Endothelial cell of umbilical vein (primary cell): ENCODE measurements at regions not wholly inside any gene's neighbourhood (a gene's known extent, or its start where the extent isn't known, plus 50 kb on each side); places are given as distances from the start of the nearest gene placed in this dataset.

Experiments used
- BruUV-seq: library from RNA; stranded (reverse); fragments of 400-500 nt; replicated peaks from 2 replicates; lab custom pipeline; 2021; lab: Mats Ljungman, UMichigan
- CTCF ChIA-PET: fragments of 300-600, 350-600 bp; sonication (Branson Sonifier 250); formaldehyde crosslinking; loops from one replicate; lab custom pipeline; 2021; ENCODE audit warnings: antibody characterized with exemption, inconsistent platforms; lab: Charles Lee
- POLR2A ChIA-PET: fragments of 300-600, 350-600 bp; sonication (Branson Sonifier 250); formaldehyde crosslinking; loops from one replicate; lab custom pipeline; 2021; ENCODE audit warnings: antibody characterized with exemption, inconsistent platforms; lab: Charles Lee
- DNase-seq: peaks from one replicate; pipeline ENCODE4 v3.0.0-alpha.2; 2011; ENCODE audit warnings: low read depth, low spot score
- FAIRE-seq: peaks from 2 replicates; lab custom pipeline; 2011; peaks lifted over from hg19 to GRCh38; lab: Jason Lieb, UNC
- H2AFZ ChIP-seq: 2 replicates; pipeline ENCODE4 v1.6.0; 2012; ENCODE audit warnings: low read depth, low read length, control low read depth, inconsistent platforms
- H3K27ac ChIP-seq: 2 replicates; pipeline ENCODE4 v1.5.1; 2011; ENCODE audit warnings: low read depth, mild to moderate bottlenecking, control low read depth, low read length, moderate library complexity; ENCODE audit not compliant: insufficient read depth
- H3K27me3 ChIP-seq, 2 experiments: 2 replicates each; pipeline versions ENCODE4 v1.6.0 to v1.6.1; 2011; ENCODE audit warnings: low read length in 2 of 2, mixed read lengths in 1 of 2; ENCODE audit not compliant: control insufficient read depth in 2 of 2, insufficient read depth in 2 of 2
- H3K36me3 ChIP-seq, 2 experiments: 2 replicates in 1 of 2; 3 replicates in 1 of 2; pipeline ENCODE4 v1.5.1; 2011; ENCODE audit warnings: low read length in 2 of 2, mild to moderate bottlenecking in 1 of 2, moderate library complexity in 1 of 2; ENCODE audit not compliant: control insufficient read depth in 2 of 2, insufficient read depth in 2 of 2; ENCODE audit errors: extremely low read depth in 1 of 2
- H3K4me1 ChIP-seq: 3 replicates; pipeline ENCODE4 v1.5.1; 2011; ENCODE audit warnings: mild to moderate bottlenecking, low read length; ENCODE audit not compliant: control insufficient read depth, insufficient read depth; ENCODE audit errors: extremely low read depth
- H3K4me2 ChIP-seq: 2 replicates; pipeline ENCODE4 v1.6.1; 2011; ENCODE audit warnings: low read length, control low read depth, mixed read lengths; ENCODE audit not compliant: insufficient read depth
- H3K4me3 ChIP-seq, 3 experiments: fragments of 200-600 bp in 1 of 3; sonication (generic), shearing (Covaris generic) in 1 of 3; replicated peaks in 1 of 3; 2 replicates each; pipeline ENCODE4 v1.5.1; 2011 to 2016; ENCODE audit warnings: control low read depth in 3 of 3, low read length in 3 of 3, mild to moderate bottlenecking in 2 of 3, inconsistent platforms in 1 of 3, low read depth in 1 of 3, moderate library complexity in 1 of 3; ENCODE audit not compliant: insufficient read depth in 1 of 3
- H3K79me2 ChIP-seq: 2 replicates; pipeline ENCODE4 v1.6.0; 2012; ENCODE audit warnings: low read length, inconsistent platforms; ENCODE audit not compliant: control insufficient read depth, insufficient read depth
- H3K9ac ChIP-seq: replicated peaks from 2 replicates; pipeline ENCODE3; 2011; ENCODE audit warnings: low read length, control low read depth; ENCODE audit not compliant: insufficient read depth; ENCODE audit errors: extremely low read depth
- H3K9me1 ChIP-seq: replicated peaks from 3 replicates; pipeline ENCODE4 v1.6.0; 2011; ENCODE audit warnings: mild to moderate bottlenecking, low read length; ENCODE audit not compliant: control insufficient read depth, insufficient read depth; ENCODE audit errors: extremely low read depth
- H3K9me3 ChIP-seq: replicated peaks from 2 replicates; pipeline ENCODE4 v1.5.1; 2012; ENCODE audit warnings: low read length, inconsistent platforms; ENCODE audit not compliant: control insufficient read depth, insufficient read depth
- H4K20me1 ChIP-seq: replicated peaks from 2 replicates; pipeline ENCODE3; 2011; ENCODE audit warnings: mild to moderate bottlenecking, low read length; ENCODE audit not compliant: control insufficient read depth, insufficient read depth; ENCODE audit errors: extremely low read depth
- EZH2 ChIP-seq: IDR thresholded peaks from 2 replicates; pipeline ENCODE4 v1.6.1; 2012; ENCODE audit warnings: borderline replicate concordance, low read depth, mild to moderate bottlenecking, moderate library complexity, low read length, inconsistent platforms; ENCODE audit not compliant: severe bottlenecking
- FOS ChIP-seq: IDR thresholded peaks from 2 replicates; pipeline ENCODE4 v1.6.1; 2011; ENCODE audit warnings: mild to moderate bottlenecking, low read length, moderate library complexity, borderline replicate concordance; ENCODE audit not compliant: insufficient read depth
- GATA2 ChIP-seq: IDR thresholded peaks from 2 replicates; pipeline ENCODE4 v1.7.0; 2011; ENCODE audit warnings: low read depth, mild to moderate bottlenecking, moderate library complexity, mixed read lengths, low read length; ENCODE audit not compliant: insufficient read length, insufficient read depth
- JUN ChIP-seq: IDR thresholded peaks from 2 replicates; pipeline ENCODE4 v1.6.1; 2011; ENCODE audit warnings: borderline replicate concordance, low read depth; ENCODE audit not compliant: insufficient read length, insufficient read depth
- MYC ChIP-seq: IDR thresholded peaks from one replicate; pipeline ENCODE4 v1.6.1; 2011; ENCODE audit warnings: mild to moderate bottlenecking, low read depth, low read length
- POLR2A ChIP-seq: IDR thresholded peaks from 2 replicates; pipeline ENCODE4 v1.6.1; 2012; ENCODE audit warnings: low read depth, mild to moderate bottlenecking, control low read depth, low read length
- POLR2AphosphoS5 ChIP-seq: IDR thresholded peaks from 2 replicates; pipeline ENCODE4 v1.6.1; 2012; ENCODE audit warnings: low read depth, mild to moderate bottlenecking, control low read depth, low read length, moderate library complexity; ENCODE audit not compliant: insufficient read depth
- dilution Hi-C: fragments of 300-500 bp; cut with MboI; formaldehyde crosslinking; loops from one replicate; pipeline ENCODE4 v1.15.0; 2019; ENCODE audit warnings: low sequenced_read_pairs; ENCODE audit not compliant: extremely low pct_ligation_motif_present
- intact Hi-C: fragments of 100-400 bp; cut with micrococcal nuclease; formaldehyde crosslinking; loops from one replicate; pipeline ENCODE4 v1.10.0; 2022
- TF ChIP-seq, protein P1 (sequence below): IDR thresholded peaks from 2 replicates; pipeline ENCODE4 v1.6.1; 2011; ENCODE audit not compliant: insufficient read depth, insufficient read length
- TF ChIP-seq, protein P2 (sequence below), 2 donors: IDR thresholded peaks; 1 replicate in 1 of 2; 2 replicates in 1 of 2; pipeline ENCODE4 v1.5.1; 2011; ENCODE audit warnings: low read length in 2 of 2, mild to moderate bottlenecking in 2 of 2, moderate library complexity in 2 of 2, control low read depth in 1 of 2, inconsistent platforms in 1 of 2, low read depth in 1 of 2; ENCODE audit not compliant: insufficient read depth in 1 of 2; ENCODE audit errors: extremely low read depth in 1 of 2

DNA sequence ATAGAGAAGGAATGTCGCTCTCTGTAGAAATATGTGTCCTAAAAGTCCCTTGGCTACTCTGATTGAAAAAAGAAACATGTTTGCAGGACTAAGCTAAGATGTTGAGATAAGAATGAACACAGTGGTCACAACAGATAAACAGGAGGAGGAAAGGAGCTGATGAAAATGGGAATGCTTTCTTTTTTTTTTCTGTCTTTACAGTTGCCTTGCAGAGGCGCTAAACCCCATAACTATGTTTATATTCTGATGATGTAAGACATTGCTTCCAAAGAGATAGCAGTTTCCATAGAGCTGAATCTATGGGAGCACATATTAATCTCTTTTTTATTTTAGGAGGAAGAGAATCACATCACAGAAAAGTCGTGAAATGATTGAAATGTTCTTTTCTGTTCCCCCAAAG, 153.5 kb upstream of the LYZL1 start:
- Histone ChIP-seq H3K79me2 (no peaks in the 10 kb centered on the region), H3K4me2 (no peak overlapping the region), H4K20me1 (no peaks in the 10 kb centered on the region), H3K27ac (no peak overlapping the region), H3K4me1 (peaks cover 20% of the 10 kb centered on the region), H3K36me3 (no peaks in the 10 kb centered on the region), H3K9ac (no peak overlapping the region), H3K9me3 (no peaks in the 10 kb centered on the region), H3K27me3 (no peaks in the 10 kb centered on the region), H3K9me1 (no peaks in the 10 kb centered on the region), H3K4me3 (no peak overlapping the region), H2AFZ (no peak overlapping the region)
- dilution Hi-C loops, result no loop called here
- intact Hi-C loops, result loop anchor here (10.0 kb wide), 2 partner anchors 109 to 169 kb away; no protein-coding TSS in a partner anchor
- FAIRE-seq, result no peak
- TF ChIP-seq, protein P1, sequence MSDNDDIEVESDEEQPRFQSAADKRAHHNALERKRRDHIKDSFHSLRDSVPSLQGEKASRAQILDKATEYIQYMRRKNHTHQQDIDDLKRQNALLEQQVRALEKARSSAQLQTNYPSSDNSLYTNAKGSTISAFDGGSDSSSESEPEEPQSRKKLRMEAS, result no peak
- TF ChIP-seq MYC, result no peak
- TF ChIP-seq POLR2AphosphoS5, result no peak
- no peak for TF ChIP-seq FOS
- TF ChIP-seq EZH2, result no peak
- TF ChIP-seq, protein P2, sequence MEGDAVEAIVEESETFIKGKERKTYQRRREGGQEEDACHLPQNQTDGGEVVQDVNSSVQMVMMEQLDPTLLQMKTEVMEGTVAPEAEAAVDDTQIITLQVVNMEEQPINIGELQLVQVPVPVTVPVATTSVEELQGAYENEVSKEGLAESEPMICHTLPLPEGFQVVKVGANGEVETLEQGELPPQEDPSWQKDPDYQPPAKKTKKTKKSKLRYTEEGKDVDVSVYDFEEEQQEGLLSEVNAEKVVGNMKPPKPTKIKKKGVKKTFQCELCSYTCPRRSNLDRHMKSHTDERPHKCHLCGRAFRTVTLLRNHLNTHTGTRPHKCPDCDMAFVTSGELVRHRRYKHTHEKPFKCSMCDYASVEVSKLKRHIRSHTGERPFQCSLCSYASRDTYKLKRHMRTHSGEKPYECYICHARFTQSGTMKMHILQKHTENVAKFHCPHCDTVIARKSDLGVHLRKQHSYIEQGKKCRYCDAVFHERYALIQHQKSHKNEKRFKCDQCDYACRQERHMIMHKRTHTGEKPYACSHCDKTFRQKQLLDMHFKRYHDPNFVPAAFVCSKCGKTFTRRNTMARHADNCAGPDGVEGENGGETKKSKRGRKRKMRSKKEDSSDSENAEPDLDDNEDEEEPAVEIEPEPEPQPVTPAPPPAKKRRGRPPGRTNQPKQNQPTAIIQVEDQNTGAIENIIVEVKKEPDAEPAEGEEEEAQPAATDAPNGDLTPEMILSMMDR (IDR thresholded peaks at IDR 0.05; ENCODE audit: extremely low read depth in 1 of 2, insufficient read depth in 1 of 2, low read depth in 1 of 2, low read length in 2 of 2), result no peak
- TF ChIP-seq JUN, result no peak
- no peak for TF ChIP-seq POLR2A
- TF ChIP-seq GATA2, result no peak
- CTCF ChIA-PET, result no interaction called here
- BruUV-seq, result no TSS peak
- DNase-seq, result no peak
- POLR2A ChIA-PET, result no interaction called here
